CD8-positive, alpha-beta memory T cell (primary cell): ENCODE measurements at regions not wholly inside any gene's neighbourhood (a gene's known extent, or its start where the extent isn't known, plus 50 kb on each side); places are given as distances from the start of the nearest gene placed in this dataset.
A peak's percentile ranks its signal among the peaks of the same experiment; 100 is the strongest.

Source experiments
- CTCF ChIA-PET: fragments of 350-600 bp; sonication (Branson Sonifier 250); formaldehyde crosslinking; loops from one replicate; lab custom pipeline; 2021; ENCODE audit warnings: antibody characterized with exemption; lab: Charles Lee
- POLR2A ChIA-PET: fragments of 350-600 bp; sonication (Branson Sonifier 250); formaldehyde crosslinking; loops from one replicate; lab custom pipeline; 2021; ENCODE audit warnings: antibody characterized with exemption; lab: Charles Lee
- DNase-seq, 5 donors: peaks; one replicate each; pipeline versions ENCODE4 v3.0.0 to v3.0.0-alpha.2; 2020 to 2022; ENCODE audit warnings: mixed read lengths in 1 of 5
- H3K27ac ChIP-seq: one replicate; pipeline ENCODE4 v1.7.0; 2013; ENCODE audit warnings: low read depth, mild to moderate bottlenecking, low read length, moderate library complexity
- H3K27me3 ChIP-seq: 2 replicates; pipeline ENCODE4 v1.7.0; 2013; ENCODE audit warnings: low read length, mild to moderate bottlenecking; ENCODE audit not compliant: insufficient read depth, poor library complexity, severe bottlenecking
- H3K36me3 ChIP-seq: 2 replicates; pipeline ENCODE4 v1.7.0; 2013; ENCODE audit warnings: mild to moderate bottlenecking, low read length, moderate library complexity; ENCODE audit not compliant: insufficient read depth
- H3K4me1 ChIP-seq: 2 replicates; pipeline ENCODE4 v1.7.0; 2013; ENCODE audit warnings: mild to moderate bottlenecking, low read length, moderate library complexity; ENCODE audit not compliant: insufficient read depth
- H3K4me3 ChIP-seq: 2 replicates; pipeline ENCODE4 v1.7.0; 2013; ENCODE audit warnings: mild to moderate bottlenecking, low read length
- H3K9me3 ChIP-seq: 2 replicates; pipeline ENCODE4 v1.7.0; 2013; ENCODE audit warnings: mild to moderate bottlenecking, low read length
- H3K27ac Mint-ChIP-seq, 8 donors: one replicate each; pipeline ENCODE4 v1.8.0; 2020 to 2021; ENCODE audit warnings: mixed read lengths in 8 of 8, mild to moderate bottlenecking in 6 of 8, inconsistent platforms in 3 of 8, moderate library complexity in 3 of 8
- H3K27me3 Mint-ChIP-seq, 2 donors: one replicate each; pipeline ENCODE4 v1.8.0; 2020 to 2021; ENCODE audit warnings: mixed read lengths in 2 of 2, mild to moderate bottlenecking in 1 of 2, moderate library complexity in 1 of 2
- H3K36me3 Mint-ChIP-seq, 3 donors: one replicate each; pipeline ENCODE4 v1.8.0; 2020 to 2021; ENCODE audit warnings: mixed read lengths in 3 of 3, inconsistent platforms in 1 of 3, mild to moderate bottlenecking in 1 of 3
- H3K4me1 Mint-ChIP-seq, 3 donors: one replicate each; pipeline ENCODE4 v1.8.0; 2020 to 2021; ENCODE audit warnings: mixed read lengths in 3 of 3, inconsistent platforms in 1 of 3, mild to moderate bottlenecking in 1 of 3
- H3K4me3 Mint-ChIP-seq, 7 donors: one replicate each; pipeline ENCODE4 v1.8.0; 2020 to 2021; ENCODE audit warnings: mixed read lengths in 7 of 7, mild to moderate bottlenecking in 6 of 7, moderate library complexity in 4 of 7, inconsistent platforms in 2 of 7
- H3K9me3 Mint-ChIP-seq, 5 donors: one replicate each; pipeline ENCODE4 v1.8.0; 2020 to 2022; ENCODE audit warnings: mixed read lengths in 5 of 5, mild to moderate bottlenecking in 3 of 5, moderate library complexity in 2 of 5, inconsistent platforms in 1 of 5

DNA sequence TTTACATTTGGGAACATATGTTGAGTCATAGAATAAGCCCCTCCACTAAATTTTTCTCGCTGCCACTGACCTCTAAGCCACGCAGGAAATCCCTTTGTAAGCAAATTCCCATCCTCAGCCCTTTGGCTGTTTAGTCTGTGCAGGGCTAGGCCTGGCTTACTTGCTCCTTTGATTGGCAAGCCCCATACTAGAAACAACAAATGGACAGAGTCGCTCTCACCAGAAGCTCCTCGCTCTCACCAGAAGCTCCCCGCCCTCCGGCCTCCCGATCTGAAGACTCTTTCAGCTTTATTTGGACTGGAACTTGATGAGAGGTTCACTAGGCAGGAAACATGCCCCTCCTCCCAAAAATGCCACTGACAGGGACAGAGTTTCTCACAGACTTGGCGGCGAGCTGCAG is 149.2 kb upstream of the EXOC2 start:
- no peaks in the 10 kb centered on the region for H3K36me3 ChIP-seq
- H3K27me3 Mint-ChIP-seq, result peaks cover 11 to 61% of the 10 kb centered on the region in 2 donors
- no peak overlapping the region for H3K27ac ChIP-seq
- H3K4me1 Mint-ChIP-seq, result no peaks in the 10 kb centered on the region
- H3K36me3 Mint-ChIP-seq, result no peaks in the 10 kb centered on the region
- no peak overlapping the region for H3K27ac Mint-ChIP-seq
- no peak for DNase-seq
- peaks cover 0 to 5% (median 4%) of the 10 kb centered on the region in 5 donors for H3K9me3 Mint-ChIP-seq
- H3K27me3 ChIP-seq, result no peaks in the 10 kb centered on the region
- no peaks in the 10 kb centered on the region for H3K4me1 ChIP-seq
- CTCF ChIA-PET, result no interaction called here
- no peak overlapping the region for H3K4me3 Mint-ChIP-seq
- no peaks in the 10 kb centered on the region for H3K9me3 ChIP-seq
- H3K4me3 ChIP-seq, result no peak overlapping the region
- POLR2A ChIA-PET, result no interaction called here

DNA sequence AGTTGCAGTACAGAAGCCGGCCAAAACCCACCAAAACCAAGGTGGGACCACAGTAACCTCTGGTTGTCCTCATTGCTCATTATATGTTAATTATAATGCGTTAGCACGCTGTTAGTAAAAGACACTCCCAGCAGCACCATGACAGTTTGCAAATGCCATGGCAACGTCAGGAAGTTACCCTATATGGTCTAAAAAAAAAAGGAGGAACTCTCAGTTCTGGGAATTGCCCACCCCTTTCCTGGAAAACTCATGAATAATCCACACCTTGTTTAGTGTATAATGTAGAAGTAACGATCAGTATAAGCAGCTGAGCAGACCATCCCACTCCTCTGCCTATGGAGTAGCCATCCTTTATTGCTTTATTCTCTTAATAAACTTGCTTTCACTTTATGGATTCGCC is 148.6 kb upstream of the EXOC2 start:
- peaks cover 9 to 60% of the 10 kb centered on the region in 2 donors for H3K27me3 Mint-ChIP-seq
- no peaks in the 10 kb centered on the region for H3K4me1 Mint-ChIP-seq
- peaks cover 0 to 5% (median 4%) of the 10 kb centered on the region in 5 donors for H3K9me3 Mint-ChIP-seq
- no peaks in the 10 kb centered on the region for H3K4me1 ChIP-seq
- no peak overlapping the region for H3K4me3 ChIP-seq
- no peak overlapping the region for H3K4me3 Mint-ChIP-seq
- no peak overlapping the region for H3K27ac Mint-ChIP-seq
- ChIA-PET CTCF (no interaction called here), POLR2A (no interaction called here)
- H3K9me3 ChIP-seq, result no peaks in the 10 kb centered on the region
- DNase-seq, result no peak
- H3K27ac ChIP-seq, result no peak overlapping the region
- no peaks in the 10 kb centered on the region for H3K36me3 Mint-ChIP-seq
- no peaks in the 10 kb centered on the region for H3K36me3 ChIP-seq
- no peaks in the 10 kb centered on the region for H3K27me3 ChIP-seq

DNA sequence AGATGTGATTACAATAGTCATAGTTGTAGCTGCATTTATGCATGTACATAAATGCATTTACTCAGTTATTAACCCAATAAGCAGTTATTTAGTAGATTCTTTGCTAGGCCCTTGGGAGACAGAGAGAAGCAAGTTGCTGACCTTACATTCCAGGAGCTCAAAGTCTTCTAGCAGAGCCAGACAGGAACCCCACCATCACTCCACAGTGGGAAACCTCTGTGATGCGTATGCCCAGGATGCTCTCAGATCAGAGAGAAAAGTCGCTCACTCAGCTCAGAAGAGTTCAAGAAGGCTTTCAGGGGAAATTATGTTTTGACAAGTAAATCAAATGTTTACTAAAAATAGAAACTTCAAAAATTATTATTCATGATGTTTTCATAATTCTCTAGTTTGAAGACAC is 146.3 kb upstream of the EXOC2 start:
- Mint-ChIP-seq H3K27ac (no peak overlapping the region), H3K4me3 (no peak overlapping the region), H3K4me1 (no peaks in the 10 kb centered on the region), H3K27me3 (peaks cover 8 to 46% of the 10 kb centered on the region in 2 donors), H3K9me3 (peaks cover 0 to 11% (median 6%) of the 10 kb centered on the region in 5 donors), H3K36me3 (no peaks in the 10 kb centered on the region)
- CTCF ChIA-PET, result no interaction called here
- Histone ChIP-seq H3K4me3 (no peak overlapping the region), H3K27me3 (no peaks in the 10 kb centered on the region), H3K4me1 (no peaks in the 10 kb centered on the region), H3K36me3 (no peaks in the 10 kb centered on the region), H3K27ac (no peak overlapping the region), H3K9me3 (no peaks in the 10 kb centered on the region)
- DNase-seq, result no peak
- POLR2A ChIA-PET, result no interaction called here

DNA sequence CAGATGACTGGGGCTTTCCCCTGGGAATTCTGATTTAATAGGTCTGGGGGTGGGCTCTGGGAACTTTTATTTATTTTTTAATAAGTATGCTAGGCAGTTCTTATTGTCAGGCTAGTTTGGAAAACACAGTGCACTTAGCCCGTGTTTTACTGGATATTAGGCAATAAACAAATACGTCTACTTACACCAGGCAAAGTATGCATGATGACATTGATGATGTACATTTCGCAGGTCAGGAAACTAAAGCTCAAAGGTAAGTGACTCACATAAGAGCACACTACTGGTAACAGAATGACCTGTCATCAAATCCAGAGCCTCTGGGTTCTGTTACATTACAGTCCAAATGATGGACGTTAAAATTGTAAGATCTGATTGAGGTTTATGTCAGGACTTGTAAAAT is 144.4 kb upstream of the EXOC2 start:
- Mint-ChIP-seq H3K4me1 (no peaks in the 10 kb centered on the region), H3K27me3 (peaks cover 5 to 41% of the 10 kb centered on the region in 2 donors), H3K36me3 (no peaks in the 10 kb centered on the region), H3K4me3 (no peak overlapping the region), H3K9me3 (peaks cover 0 to 16% (median 6%) of the 10 kb centered on the region in 5 donors), H3K27ac (no peak overlapping the region)
- CTCF ChIA-PET, result no interaction called here
- Histone ChIP-seq H3K9me3 (no peaks in the 10 kb centered on the region), H3K27me3 (no peaks in the 10 kb centered on the region), H3K27ac (no peak overlapping the region), H3K4me3 (no peak overlapping the region), H3K4me1 (no peaks in the 10 kb centered on the region), H3K36me3 (no peaks in the 10 kb centered on the region)
- POLR2A ChIA-PET, result no interaction called here
- DNase-seq, result no peak

DNA sequence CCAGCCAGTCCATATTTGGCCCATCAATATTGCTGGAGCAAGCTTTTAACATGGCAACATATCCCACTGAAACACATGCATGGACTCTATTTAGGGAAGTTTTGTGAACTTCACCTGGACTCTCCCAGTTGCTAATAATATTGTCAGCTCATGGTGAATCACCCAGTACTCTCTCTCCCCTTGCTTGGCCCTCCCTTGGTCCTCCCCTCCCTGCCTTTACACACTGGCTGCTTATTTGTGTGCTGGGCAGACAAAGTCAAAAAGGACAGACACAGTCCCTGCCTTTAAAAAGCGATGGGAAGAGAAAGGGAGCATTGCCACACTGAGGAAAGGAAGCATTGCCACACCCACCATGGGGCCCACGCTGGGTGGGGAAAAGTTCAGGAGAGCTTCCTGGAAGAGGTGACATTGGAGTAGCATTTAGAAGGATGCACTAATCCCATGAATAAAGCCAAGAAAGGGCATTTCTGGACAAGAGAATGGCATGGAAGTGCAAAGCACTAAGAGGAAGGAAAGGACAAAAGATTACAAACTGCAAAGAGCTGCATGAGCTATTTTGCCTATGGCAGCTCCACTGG is 143.4 kb upstream of the EXOC2 start:
- DNase-seq, result no peak
- Histone ChIP-seq H3K27ac (no peak overlapping the region), H3K4me1 (no peaks in the 10 kb centered on the region), H3K9me3 (no peaks in the 10 kb centered on the region), H3K36me3 (no peaks in the 10 kb centered on the region), H3K4me3 (no peak overlapping the region), H3K27me3 (no peaks in the 10 kb centered on the region)
- H3K27ac Mint-ChIP-seq, result no peak overlapping the region
- no peak overlapping the region for H3K4me3 Mint-ChIP-seq
- H3K9me3 Mint-ChIP-seq, result peaks cover 0 to 16% (median 6%) of the 10 kb centered on the region in 5 donors
- H3K36me3 Mint-ChIP-seq, result no peaks in the 10 kb centered on the region
- ChIA-PET POLR2A (no interaction called here), CTCF (no interaction called here)
- peaks cover 3 to 32% of the 10 kb centered on the region in 2 donors for H3K27me3 Mint-ChIP-seq
- no peaks in the 10 kb centered on the region for H3K4me1 Mint-ChIP-seq

DNA sequence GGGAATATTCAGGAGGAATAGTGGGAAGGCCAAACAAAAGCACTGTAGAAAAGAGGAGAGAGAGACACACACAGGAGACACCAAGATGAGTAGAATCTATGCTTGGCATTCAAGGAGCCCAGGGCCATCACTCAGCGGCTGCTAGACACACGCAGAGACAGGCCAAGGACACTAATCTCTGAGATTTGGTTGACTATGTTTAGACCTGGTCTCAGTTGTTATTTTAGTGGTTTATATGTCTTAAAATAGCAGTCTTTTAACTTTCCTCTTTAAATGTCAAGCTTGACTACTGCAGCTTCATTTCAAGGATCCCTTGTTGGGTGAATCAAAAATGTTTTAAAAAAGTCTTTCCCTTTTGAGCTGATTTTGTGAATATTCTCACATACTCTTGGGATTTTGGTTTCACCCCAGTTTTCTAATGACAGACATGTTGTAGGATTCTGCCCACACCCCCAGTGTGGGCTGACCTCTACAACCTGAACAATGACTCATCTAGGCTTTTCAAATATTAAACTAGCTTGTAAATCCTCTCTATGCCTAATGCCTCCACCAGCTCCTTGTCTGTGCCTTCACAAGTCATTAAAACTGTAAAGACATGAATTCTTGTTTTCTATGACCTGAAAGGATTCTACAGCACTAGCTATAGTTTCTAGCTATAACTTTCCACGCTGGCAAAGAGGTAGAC is 142.7 kb upstream of the EXOC2 start:
- no peaks in the 10 kb centered on the region for H3K27me3 ChIP-seq
- CTCF ChIA-PET, result no interaction called here
- H3K9me3 ChIP-seq, result no peaks in the 10 kb centered on the region
- POLR2A ChIA-PET, result no interaction called here
- no peak for DNase-seq
- no peaks in the 10 kb centered on the region for H3K36me3 Mint-ChIP-seq
- H3K27me3 Mint-ChIP-seq, result peaks cover 4 to 24% of the 10 kb centered on the region in 2 donors
- no peaks in the 10 kb centered on the region for H3K4me1 ChIP-seq
- H3K4me3 Mint-ChIP-seq, result peak overlapping the region in 1 of 7 donors; percentile 23
- peak overlapping the region in 1 of 8 donors; percentile 70 for H3K27ac Mint-ChIP-seq
- H3K9me3 Mint-ChIP-seq, result peaks cover 0 to 18% (median 6%) of the 10 kb centered on the region in 5 donors
- no peaks in the 10 kb centered on the region for H3K4me1 Mint-ChIP-seq
- no peak overlapping the region for H3K27ac ChIP-seq
- no peak overlapping the region for H3K4me3 ChIP-seq
- no peaks in the 10 kb centered on the region for H3K36me3 ChIP-seq

DNA sequence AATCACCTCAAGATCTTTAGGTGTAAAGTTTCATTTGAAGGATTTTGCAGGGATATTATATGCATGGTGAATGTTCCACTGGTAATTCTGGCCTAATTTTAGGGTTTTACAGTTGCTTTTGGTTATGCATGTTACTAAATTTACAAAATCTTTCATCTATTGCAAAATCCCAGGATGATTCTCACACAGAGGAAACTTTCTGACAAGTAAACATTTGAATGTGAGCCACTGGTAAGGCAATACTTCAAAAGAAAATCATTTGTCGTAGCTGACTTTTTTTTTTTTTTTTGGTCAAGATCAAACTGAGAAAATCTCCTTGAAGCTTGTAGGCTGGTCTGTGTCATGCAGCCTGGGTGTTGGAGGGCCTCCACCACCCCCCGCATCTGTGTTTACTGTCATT is 141.9 kb upstream of the EXOC2 start:
- Histone ChIP-seq H3K9me3 (no peaks in the 10 kb centered on the region), H3K4me1 (no peaks in the 10 kb centered on the region), H3K27me3 (no peaks in the 10 kb centered on the region), H3K27ac (no peak overlapping the region), H3K36me3 (no peaks in the 10 kb centered on the region), H3K4me3 (no peak overlapping the region)
- CTCF ChIA-PET, result no interaction called here
- no peaks in the 10 kb centered on the region for H3K4me1 Mint-ChIP-seq
- POLR2A ChIA-PET, result no interaction called here
- H3K36me3 Mint-ChIP-seq, result no peaks in the 10 kb centered on the region
- peaks cover 6 to 21% of the 10 kb centered on the region in 2 donors for H3K27me3 Mint-ChIP-seq
- peaks cover 0 to 24% (median 6%) of the 10 kb centered on the region in 5 donors for H3K9me3 Mint-ChIP-seq
- H3K4me3 Mint-ChIP-seq, result no peak overlapping the region
- no peak overlapping the region for H3K27ac Mint-ChIP-seq
- DNase-seq, result no peak

DNA sequence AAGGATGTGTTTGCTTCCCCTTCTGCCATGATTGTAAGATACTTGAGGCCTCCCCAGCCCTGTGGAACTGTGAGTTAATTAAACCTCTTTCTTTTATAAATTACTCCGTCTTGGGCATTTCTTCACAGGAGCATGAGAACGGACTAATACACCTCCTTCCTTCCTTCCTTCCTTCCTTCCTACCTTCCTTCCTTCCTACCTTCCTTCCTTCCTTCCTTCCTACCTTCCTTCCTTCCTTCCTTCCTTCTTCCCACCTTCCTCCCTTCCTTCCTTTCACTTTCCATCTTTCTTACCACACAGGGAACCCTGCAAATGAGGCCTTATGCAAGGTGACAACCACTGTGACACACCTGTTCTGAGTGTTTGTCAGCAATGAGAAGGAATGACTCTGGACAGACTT is 141.3 kb upstream of the EXOC2 start:
- Mint-ChIP-seq H3K27me3 (peaks cover 6 to 22% of the 10 kb centered on the region in 2 donors), H3K27ac (peak overlapping the region in 3 of 8 donors; percentile 60 to 64 (median 63)), H3K4me1 (no peaks in the 10 kb centered on the region), H3K9me3 (peaks cover 0 to 26% (median 6%) of the 10 kb centered on the region in 5 donors), H3K36me3 (no peaks in the 10 kb centered on the region), H3K4me3 (no peak overlapping the region)
- no peaks in the 10 kb centered on the region for H3K27me3 ChIP-seq
- H3K27ac ChIP-seq, result no peak overlapping the region
- H3K4me1 ChIP-seq, result no peaks in the 10 kb centered on the region
- no peak overlapping the region for H3K4me3 ChIP-seq
- H3K9me3 ChIP-seq, result no peaks in the 10 kb centered on the region
- ChIA-PET POLR2A (no interaction called here), CTCF (no interaction called here)
- H3K36me3 ChIP-seq, result no peaks in the 10 kb centered on the region
- DNase-seq, result no peak
